ENCODE measurements at regions not wholly inside any gene's neighbourhood (a gene's known extent, or its start where the extent isn't known, plus 50 kb on each side); places are given as distances from the start of the nearest gene placed in this dataset.
"Not testable (repeated sequence)": the region's sequence is repeated elsewhere in the genome, so short reads cannot be mapped to it uniquely, and the experiment has no call there.

- DNase-seq (ENCODE audit: low read depth in 2 of 2): no peak
Measured at GRCh38 chr19:13652810-13653590, 111.3 kb upstream of the MRI1 start.

DNA sequence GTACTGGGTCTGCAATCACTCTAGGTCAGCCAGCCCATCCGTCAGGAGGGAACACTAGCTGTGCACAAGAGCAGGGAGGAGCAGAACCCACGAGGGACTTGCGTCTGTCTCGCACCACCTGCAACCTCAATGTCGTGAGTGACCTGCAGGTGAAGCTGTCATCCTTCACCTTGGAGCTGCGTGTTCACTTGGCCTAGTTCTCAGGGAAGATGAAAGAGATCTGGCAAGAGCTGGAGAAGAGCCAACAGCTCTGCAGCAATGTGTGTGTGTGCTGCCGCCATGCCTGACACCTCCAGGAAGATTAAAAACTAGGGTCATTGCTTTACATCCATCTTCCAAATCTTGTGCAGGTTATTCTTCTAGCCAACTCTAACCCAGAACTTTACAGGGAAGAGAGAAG, 117.6 kb upstream of the MRI1 start:
- no peak for DNase-seq (ENCODE audit: low read depth in 2 of 2)

- DNase-seq (ENCODE audit: low read depth in 2 of 2): no peak
Measured at GRCh38 chr19:13644645-13645044, 119.7 kb upstream of the MRI1 start.

DNA sequence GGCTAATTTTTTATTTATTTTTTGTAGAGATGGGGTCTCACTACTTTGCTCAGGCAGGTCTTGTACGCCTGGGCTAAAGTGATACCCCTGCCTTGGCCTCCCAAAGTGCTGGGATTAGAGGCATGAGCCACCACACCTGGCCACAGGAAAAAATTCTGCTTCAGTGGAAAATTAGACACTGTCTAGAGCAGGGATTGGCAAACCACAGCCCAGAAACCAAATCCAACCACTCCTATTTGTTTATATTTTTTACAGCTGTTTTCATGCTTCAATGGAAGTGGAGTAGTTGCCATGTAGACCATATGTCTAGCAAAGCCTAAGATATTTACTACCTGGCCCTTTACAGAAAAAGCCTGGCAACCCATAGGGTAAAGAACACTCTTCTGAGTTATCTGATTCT, 123.7 kb upstream of the MRI1 start:
- DNase-seq (ENCODE audit: low read depth in 2 of 2): no peak

DNA sequence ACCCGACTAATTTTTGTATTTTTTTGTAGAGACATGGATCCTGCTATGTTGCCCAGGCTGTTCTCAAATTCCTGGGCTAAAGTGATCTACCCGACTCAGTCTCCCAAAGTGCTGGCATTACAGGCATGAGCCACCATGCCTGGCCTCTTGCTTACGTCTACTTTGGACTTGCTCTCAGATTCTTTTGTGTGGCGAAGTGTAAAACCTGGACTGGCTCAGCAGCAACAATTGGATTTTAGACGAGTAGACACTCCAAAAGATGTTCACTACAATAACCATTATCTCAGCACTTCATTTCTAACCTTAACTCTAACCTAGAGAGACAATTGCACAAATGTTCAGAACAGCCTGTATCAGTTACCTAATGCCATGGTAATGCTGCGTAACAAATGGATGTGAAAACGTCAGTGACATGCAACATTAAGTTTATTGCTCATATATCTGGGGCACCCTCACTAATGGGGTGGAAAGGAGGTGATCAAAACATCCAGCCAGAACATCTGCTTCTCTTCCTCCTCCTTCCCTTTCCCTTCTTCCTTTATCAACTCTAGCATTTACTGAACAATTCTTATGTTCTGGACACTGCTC, 124.9 kb upstream of the MRI1 start:
- DNase-seq (ENCODE audit: low read depth in 2 of 2): no peak

- no peak for DNase-seq (ENCODE audit: low read depth in 2 of 2)
Measured at GRCh38 chr19:13637664-13638063, 126.7 kb upstream of the MRI1 start.

DNA sequence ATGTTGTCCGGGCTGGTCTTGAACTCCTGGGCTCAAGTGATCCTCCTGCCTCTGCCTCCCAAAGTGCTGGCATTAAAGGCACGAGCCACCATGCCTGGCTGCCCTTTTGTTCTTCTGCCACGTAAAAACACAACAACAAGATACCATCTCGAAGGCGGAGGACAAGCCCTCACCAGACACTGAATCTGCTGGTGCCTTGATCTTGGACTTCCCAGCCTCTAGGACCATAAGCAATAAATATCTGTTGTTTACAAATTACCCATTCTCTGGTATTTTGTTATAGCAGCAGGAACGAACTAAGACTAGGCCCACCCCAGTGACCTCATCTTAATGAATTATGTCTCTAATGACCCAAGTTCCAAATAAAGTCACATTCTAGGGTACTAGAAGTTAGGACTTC, 128.4 kb upstream of the CACNA1A start:
- DNase-seq (ENCODE audit: low read depth in 2 of 2): no peak

DNA sequence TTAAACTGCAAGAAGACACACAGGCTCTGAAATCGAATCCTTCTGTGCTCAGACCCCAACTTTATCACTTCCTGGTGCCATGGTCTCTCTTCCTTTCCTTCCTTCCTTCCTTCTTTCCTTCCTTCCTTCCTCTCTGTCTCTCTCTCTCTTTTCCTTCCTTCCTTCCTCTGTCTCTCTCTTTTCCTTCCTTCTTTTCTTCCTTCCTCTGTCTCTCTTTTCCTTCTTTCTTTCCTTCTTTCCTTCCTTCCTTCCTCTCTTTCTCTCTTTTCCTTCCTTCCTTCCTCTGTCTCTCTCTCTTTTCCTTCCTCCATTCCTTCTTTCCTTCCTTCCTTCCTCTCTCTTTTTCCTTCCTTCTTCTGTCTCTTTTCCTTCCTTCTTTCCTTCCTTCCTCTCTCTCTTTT, 127.2 kb upstream of the CACNA1A start:
- no peak for DNase-seq (ENCODE audit: low read depth in 2 of 2)

DNA sequence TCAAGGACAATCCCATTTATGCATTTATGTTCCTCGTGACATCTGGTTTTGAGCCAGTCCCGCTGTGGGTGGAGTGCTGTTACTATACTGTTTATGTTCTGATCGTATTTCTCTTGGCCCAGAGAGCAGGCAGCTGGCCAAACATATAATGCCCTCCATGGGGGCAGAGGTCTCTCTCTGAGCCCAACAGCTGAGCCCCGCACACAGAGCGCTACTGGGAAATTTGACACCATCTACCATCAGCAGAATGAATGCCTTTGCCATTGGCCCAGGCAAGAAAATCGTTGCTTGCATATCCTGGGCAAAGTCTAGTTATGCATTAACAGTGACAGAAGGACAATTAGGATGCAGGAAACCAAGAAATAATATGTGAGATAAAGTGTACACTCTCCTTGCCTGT, 126.8 kb upstream of the CACNA1A start:
- DNase-seq (ENCODE audit: low read depth in 2 of 2): no peak

DNA sequence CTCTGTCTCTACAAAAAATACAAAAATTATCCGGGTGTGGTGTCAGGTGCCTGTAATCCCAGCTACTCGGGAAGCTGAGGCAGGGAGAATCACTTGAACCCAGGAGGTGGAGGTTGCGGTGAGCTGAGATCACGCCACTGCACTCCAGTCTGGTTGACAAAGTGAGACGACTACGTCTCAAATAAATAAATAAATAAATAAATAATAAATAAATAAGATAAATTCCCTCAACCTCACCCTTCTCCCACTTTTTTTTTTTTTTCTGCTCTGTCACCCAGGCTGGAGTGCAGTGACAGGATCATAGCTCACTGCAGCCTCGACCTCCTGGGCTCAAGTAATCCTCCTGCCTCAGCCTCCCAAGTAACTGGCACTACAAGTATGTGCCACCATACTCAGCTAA, 125.9 kb upstream of the CACNA1A start:
- DNase-seq (ENCODE audit: low read depth in 2 of 2): not testable (repeated sequence)

DNA sequence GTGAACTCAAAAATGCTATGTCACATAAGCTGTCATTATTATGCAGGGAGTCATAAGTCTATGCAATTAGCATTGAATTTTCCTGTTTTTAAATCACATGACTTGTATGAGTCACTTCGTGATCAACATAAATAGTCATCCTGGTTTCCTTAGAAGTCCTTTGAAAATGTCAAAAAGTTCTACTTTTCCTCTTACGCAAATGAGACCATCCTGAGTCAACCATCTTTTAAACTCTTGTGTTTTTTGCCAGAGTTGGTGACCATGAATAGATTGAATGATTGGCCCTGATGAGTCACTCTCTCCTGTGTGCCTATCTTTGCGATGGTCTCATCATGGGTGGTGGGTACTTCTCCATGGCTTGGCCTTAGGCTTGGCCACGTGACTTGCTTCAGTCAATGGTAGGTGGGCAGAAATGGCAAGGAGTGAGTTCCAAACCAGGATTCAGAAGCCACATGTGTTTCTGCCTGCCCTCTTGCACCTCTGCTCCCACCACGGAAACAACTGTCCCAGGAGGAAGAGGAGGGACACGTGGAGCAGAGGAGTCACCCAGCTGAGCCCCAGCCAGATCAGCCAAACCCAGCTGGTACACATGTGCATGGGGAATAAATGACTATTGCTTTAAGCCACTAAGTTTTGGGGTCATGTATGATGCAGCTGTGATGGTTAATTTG, 123.5 kb upstream of the CACNA1A start:
- DNase-seq (ENCODE audit: low read depth in 2 of 2): no peak

- DNase-seq (ENCODE audit: low read depth in 2 of 2): no peak
Measured at GRCh38 chr19:13627531-13627930, 121.3 kb upstream of the CACNA1A start.

- no peak for DNase-seq (ENCODE audit: low read depth in 2 of 2)
Measured at GRCh38 chr19:13623716-13624710, 117.7 kb upstream of the CACNA1A start.

GRCh38 chr19:13622766-13623715, 116.8 kb upstream of the CACNA1A start:
- no peak for DNase-seq (ENCODE audit: low read depth in 2 of 2)

GRCh38 chr19:13621413-13621812, 115.1 kb upstream of the CACNA1A start:
- no peak for DNase-seq (ENCODE audit: low read depth in 2 of 2)

GRCh38 chr19:13619203-13619632, 112.9 kb upstream of the CACNA1A start:
- DNase-seq (ENCODE audit: low read depth in 2 of 2): no peak

DNA sequence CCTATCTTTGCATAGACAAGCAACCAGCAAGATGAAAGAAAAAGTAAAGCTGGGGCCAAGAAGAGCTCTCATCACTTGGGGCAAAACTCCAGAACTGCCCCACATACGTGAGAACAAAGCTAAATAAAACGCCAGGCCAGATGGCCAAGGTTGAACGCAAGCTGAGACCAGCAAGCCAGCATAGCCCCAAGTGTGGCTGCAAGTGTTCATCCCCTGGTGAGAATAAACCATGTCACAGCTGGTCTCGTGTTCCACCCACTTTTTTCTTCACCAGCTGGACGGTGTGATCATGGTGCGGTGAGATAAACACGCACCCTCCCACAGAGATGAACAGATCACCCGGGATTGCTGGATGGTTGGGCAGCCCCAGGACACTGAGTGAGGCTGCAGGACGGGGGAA, 109.6 kb upstream of the CACNA1A start:
- DNase-seq (ENCODE audit: low read depth in 2 of 2): no peak

DNA sequence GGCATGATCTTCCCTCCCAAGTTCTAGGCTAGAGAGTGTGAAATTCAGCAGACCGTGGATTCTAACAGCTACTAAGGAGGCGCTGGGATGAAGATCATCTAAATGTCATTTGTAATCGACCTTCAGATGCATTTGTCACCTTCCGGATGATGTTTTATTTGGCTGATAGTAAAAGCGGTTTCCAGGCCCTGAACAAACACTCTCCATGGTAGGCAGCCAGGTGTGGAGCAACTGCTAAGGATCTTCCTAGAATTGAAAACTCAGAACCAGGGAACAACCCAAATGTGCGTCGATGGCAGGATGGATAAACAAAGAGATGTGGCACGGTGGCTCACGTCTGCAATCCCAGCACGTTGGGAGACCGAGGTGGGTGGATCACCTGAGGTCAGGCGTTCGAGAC, 107.2 kb upstream of the CACNA1A start:
- DNase-seq (ENCODE audit: low read depth in 2 of 2): no peak

DNA sequence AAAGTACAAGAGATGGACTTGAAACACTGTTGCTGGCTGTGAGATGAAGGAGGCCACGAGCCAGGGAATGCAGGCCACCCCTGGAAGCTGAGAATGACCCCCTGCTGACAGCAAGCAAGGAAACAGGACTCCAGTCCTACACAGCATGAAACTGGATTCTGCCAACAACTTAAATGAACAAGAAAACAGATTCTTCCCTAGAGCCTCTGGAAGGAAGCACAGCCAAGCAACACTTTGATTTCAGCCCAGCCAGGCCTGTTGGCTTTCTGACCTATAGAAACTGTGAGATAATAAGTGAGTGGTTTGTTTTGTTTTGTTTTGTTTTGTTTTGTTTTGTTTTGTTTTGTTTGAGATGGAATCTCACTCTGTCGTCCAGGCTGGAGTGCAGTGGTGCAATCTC, 105.3 kb upstream of the CACNA1A start:
- DNase-seq (ENCODE audit: low read depth in 2 of 2): no peak

DNA sequence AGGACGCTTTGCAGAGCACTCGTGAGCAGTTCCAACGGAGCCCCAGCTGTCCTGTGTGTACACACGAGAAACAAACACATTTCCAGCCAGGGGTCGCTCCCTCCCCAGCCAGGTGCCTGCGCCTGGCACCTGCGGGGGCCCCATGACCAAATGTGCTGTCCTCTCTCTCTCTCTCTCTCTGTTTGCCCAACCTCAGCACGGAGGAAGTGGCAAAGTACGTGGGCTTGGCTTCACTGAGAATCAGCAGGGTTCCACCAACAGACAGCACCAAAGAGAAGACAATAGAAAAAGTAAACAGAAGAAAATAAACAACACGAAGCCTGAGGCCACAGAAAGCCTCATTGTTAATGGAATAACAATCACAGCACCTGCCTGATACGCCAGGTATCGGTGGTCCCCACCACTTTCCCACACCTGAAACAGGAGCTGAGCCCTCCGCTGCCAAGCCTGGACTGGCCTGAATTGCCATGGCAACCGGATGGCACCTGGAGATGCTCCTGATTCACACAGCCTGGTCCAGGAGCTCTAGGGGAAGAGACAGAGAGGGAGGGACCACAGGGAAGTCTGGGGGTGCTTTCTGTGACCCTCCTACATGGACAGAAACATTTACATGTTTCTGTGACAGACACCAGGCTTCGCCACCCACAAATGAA, 103.9 kb upstream of the CACNA1A start:
- no peak for DNase-seq (ENCODE audit: low read depth in 2 of 2)

Data from stimulated activated CD8-positive, alpha-beta memory T cell treated with anti-CD3 and anti-CD28 coated beads, Interleukin-7, amount 100 ng/mL, for 1 hour (primary cell).